ENCODE measurements at regions not wholly inside any gene's neighbourhood (a gene's known extent, or its start where the extent isn't known, plus 50 kb on each side); places are given as distances from the start of the nearest gene placed in this dataset.

- H3K27ac ChIP-seq (ENCODE audit: insufficient read depth, low read depth, low read length, poor library complexity, severe bottlenecking): no peak overlapping the region
Measured at GRCh38 chr4:144362366-144362765, 221.8 kb upstream of the GYPA start.

GRCh38 chr4:144363890-144364289 is 223.4 kb upstream of the GYPA start:
- WGBS, 2 experiments: 95 to 97% methylated on average over 1 of the region's 1 CpG
- no peak overlapping the region for H3K27ac ChIP-seq (ENCODE audit: insufficient read depth, low read depth, low read length, poor library complexity, severe bottlenecking)
- H3K27me3 ChIP-seq (ENCODE audit: control insufficient read depth, insufficient read depth, low read length, poor library complexity, severe bottlenecking): no peaks in the 10 kb centered on the region
- no peaks in the 10 kb centered on the region for H3K4me1 ChIP-seq (ENCODE audit: control insufficient read depth, insufficient read depth, low read length)
- no peaks in the 10 kb centered on the region for H3K36me3 ChIP-seq (ENCODE audit: control insufficient read depth, insufficient read depth, low read length)
- H3K4me3 ChIP-seq (ENCODE audit: insufficient read depth, low read depth, low read length): no peak overlapping the region
- no peaks in the 10 kb centered on the region for H3K9me3 ChIP-seq (ENCODE audit: control insufficient read depth, low read length)

More at GRCh38 chr4:144362366-144362765, 221.8 kb upstream of the GYPA start:
- no peaks in the 10 kb centered on the region for H3K36me3 ChIP-seq (ENCODE audit: control insufficient read depth, insufficient read depth, low read length)
- H3K9me3 ChIP-seq (ENCODE audit: control insufficient read depth, low read length): no peaks in the 10 kb centered on the region
- H3K27me3 ChIP-seq (ENCODE audit: control insufficient read depth, insufficient read depth, low read length, poor library complexity, severe bottlenecking): no peaks in the 10 kb centered on the region
- H3K4me3 ChIP-seq (ENCODE audit: insufficient read depth, low read depth, low read length): no peak overlapping the region
- peaks cover 5% of the 10 kb centered on the region for H3K4me1 ChIP-seq (ENCODE audit: control insufficient read depth, insufficient read depth, low read length)

- no peaks in the 10 kb centered on the region for H3K9me3 ChIP-seq (ENCODE audit: control insufficient read depth, low read length)
- no peaks in the 10 kb centered on the region for H3K4me1 ChIP-seq (ENCODE audit: control insufficient read depth, insufficient read depth, low read length)
- no peaks in the 10 kb centered on the region for H3K36me3 ChIP-seq (ENCODE audit: control insufficient read depth, insufficient read depth, low read length)
- H3K27me3 ChIP-seq (ENCODE audit: control insufficient read depth, insufficient read depth, low read length, poor library complexity, severe bottlenecking): no peaks in the 10 kb centered on the region
- H3K27ac ChIP-seq (ENCODE audit: insufficient read depth, low read depth, low read length, poor library complexity, severe bottlenecking): no peak overlapping the region
- H3K4me3 ChIP-seq (ENCODE audit: insufficient read depth, low read depth, low read length): no peak overlapping the region
- 86 to 100% methylated on average over 1 of the region's 1 CpG for WGBS, 2 experiments
Measured at GRCh38 chr4:144366425-144366824, 225.9 kb upstream of the GYPA start.

DNA sequence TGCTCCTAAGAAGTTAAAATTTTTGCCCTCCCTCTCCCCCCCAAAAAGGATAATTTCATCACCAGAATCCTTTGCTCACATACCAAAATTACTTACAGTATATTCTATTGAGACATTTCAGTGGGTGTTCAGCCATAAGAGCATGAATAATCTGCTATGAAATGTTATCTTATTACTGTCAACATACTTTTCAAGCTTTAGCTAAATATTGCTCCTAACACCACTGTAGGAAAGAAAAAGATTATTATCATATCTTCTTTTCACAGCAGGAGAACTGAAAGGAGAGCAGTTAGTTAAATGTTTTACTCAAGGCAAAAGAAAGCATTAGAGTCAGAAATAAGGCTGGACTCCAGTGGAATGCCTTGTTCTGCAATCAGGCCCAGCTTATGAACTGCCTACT is 231.0 kb upstream of the GYPA start:
- no peaks in the 10 kb centered on the region for H3K36me3 ChIP-seq (ENCODE audit: control insufficient read depth, insufficient read depth, low read length)
- no peaks in the 10 kb centered on the region for H3K27me3 ChIP-seq (ENCODE audit: control insufficient read depth, insufficient read depth, low read length, poor library complexity, severe bottlenecking)
- H3K27ac ChIP-seq (ENCODE audit: insufficient read depth, low read depth, low read length, poor library complexity, severe bottlenecking): no peak overlapping the region
- no peak overlapping the region for H3K4me3 ChIP-seq (ENCODE audit: insufficient read depth, low read depth, low read length)
- H3K9me3 ChIP-seq (ENCODE audit: control insufficient read depth, low read length): no peaks in the 10 kb centered on the region
- H3K4me1 ChIP-seq (ENCODE audit: control insufficient read depth, insufficient read depth, low read length): no peaks in the 10 kb centered on the region

- no peaks in the 10 kb centered on the region for H3K9me3 ChIP-seq (ENCODE audit: control insufficient read depth, low read length)
- WGBS, 2 experiments: 70 to 82% methylated on average over 4 to 5 of the region's 5 CpGs
Measured at GRCh38 chr4:144374065-144374464, 233.5 kb upstream of the GYPA start.

DNA sequence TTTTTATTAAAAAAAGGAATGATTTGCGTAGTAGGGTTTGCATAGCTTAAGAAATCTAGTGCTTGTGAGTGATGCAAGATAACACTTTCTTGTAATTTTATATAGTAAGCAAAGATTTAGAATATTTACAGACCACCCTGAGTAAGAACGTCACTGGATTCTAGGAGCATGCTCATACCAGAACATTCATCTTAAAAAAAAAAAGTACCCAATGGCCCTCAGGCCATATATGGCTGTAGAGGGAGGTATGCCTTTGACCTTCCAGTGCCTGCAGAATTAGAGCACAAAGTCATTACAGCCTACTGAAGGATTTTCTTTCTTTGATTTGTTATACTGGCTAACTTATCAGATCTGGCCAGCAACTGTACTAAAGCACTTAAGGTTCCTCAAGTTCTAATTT is 236.3 kb upstream of the GYPA start:
- no peak overlapping the region for H3K4me3 ChIP-seq (ENCODE audit: insufficient read depth, low read depth, low read length)
- 100% methylated on average over 1 of the region's 2 CpGs; no CpG with 5 or more reads in 1 of the 2 experiments for WGBS, 2 experiments

More at GRCh38 chr4:144374065-144374464, 233.5 kb upstream of the GYPA start:
- Histone ChIP-seq H3K4me3 (ENCODE audit: insufficient read depth, low read depth, low read length) (no peak overlapping the region), H3K4me1 (ENCODE audit: control insufficient read depth, insufficient read depth, low read length) (no peaks in the 10 kb centered on the region), H3K27ac (ENCODE audit: insufficient read depth, low read depth, low read length, poor library complexity, severe bottlenecking) (no peak overlapping the region), H3K27me3 (ENCODE audit: control insufficient read depth, insufficient read depth, low read length, poor library complexity, severe bottlenecking) (no peaks in the 10 kb centered on the region), H3K36me3 (ENCODE audit: control insufficient read depth, insufficient read depth, low read length) (no peaks in the 10 kb centered on the region)

GRCh38 chr4:144384408-144384807 is 243.9 kb upstream of the GYPA start:
- Histone ChIP-seq H3K9me3 (ENCODE audit: control insufficient read depth, low read length) (no peaks in the 10 kb centered on the region), H3K4me3 (ENCODE audit: insufficient read depth, low read depth, low read length) (no peak overlapping the region), H3K27ac (ENCODE audit: insufficient read depth, low read depth, low read length, poor library complexity, severe bottlenecking) (no peak overlapping the region), H3K36me3 (ENCODE audit: control insufficient read depth, insufficient read depth, low read length) (no peaks in the 10 kb centered on the region), H3K4me1 (ENCODE audit: control insufficient read depth, insufficient read depth, low read length) (no peaks in the 10 kb centered on the region), H3K27me3 (ENCODE audit: control insufficient read depth, insufficient read depth, low read length, poor library complexity, severe bottlenecking) (no peaks in the 10 kb centered on the region)
- no CpG with 5 or more reads among the region's 1 CpG for WGBS, 2 experiments

More for the DNA sequence above, 236.3 kb upstream of the GYPA start:
- Histone ChIP-seq H3K36me3 (ENCODE audit: control insufficient read depth, insufficient read depth, low read length) (no peaks in the 10 kb centered on the region), H3K9me3 (ENCODE audit: control insufficient read depth, low read length) (no peaks in the 10 kb centered on the region), H3K4me1 (ENCODE audit: control insufficient read depth, insufficient read depth, low read length) (no peaks in the 10 kb centered on the region), H3K27ac (ENCODE audit: insufficient read depth, low read depth, low read length, poor library complexity, severe bottlenecking) (no peak overlapping the region), H3K27me3 (ENCODE audit: control insufficient read depth, insufficient read depth, low read length, poor library complexity, severe bottlenecking) (no peaks in the 10 kb centered on the region)

- Histone ChIP-seq H3K27ac (ENCODE audit: insufficient read depth, low read depth, low read length, poor library complexity, severe bottlenecking) (no peak overlapping the region), H3K4me3 (ENCODE audit: insufficient read depth, low read depth, low read length) (no peak overlapping the region), H3K9me3 (ENCODE audit: control insufficient read depth, low read length) (no peaks in the 10 kb centered on the region), H3K4me1 (ENCODE audit: control insufficient read depth, insufficient read depth, low read length) (peaks cover 5% of the 10 kb centered on the region), H3K27me3 (ENCODE audit: control insufficient read depth, insufficient read depth, low read length, poor library complexity, severe bottlenecking) (no peaks in the 10 kb centered on the region), H3K36me3 (ENCODE audit: control insufficient read depth, insufficient read depth, low read length) (no peaks in the 10 kb centered on the region)
- 89 to 93% methylated on average over 2 of the region's 2 CpGs for WGBS, 2 experiments
Measured at GRCh38 chr4:144399927-144400326, 246.0 kb upstream of the HHIP start.

DNA sequence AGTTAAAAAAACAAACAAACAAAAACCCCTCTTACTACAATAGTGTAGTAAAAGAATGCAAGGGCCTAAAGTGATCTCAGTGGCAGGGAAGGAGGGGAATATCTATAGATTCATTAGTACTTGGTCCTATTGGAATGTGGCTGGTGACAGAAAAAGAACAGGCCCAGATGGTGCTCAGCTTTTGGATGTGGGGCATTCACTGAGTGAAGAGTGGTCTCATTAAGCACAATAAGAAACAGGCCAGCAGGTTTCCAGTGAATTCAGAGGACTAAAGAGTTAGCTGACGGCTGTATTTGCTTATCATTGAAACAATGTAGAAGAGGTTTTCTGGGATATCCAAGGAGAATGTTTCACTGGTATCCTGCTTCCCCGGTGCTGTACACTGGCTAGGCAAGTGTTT is 243.8 kb upstream of the HHIP start:
- H3K4me1 ChIP-seq (ENCODE audit: control insufficient read depth, insufficient read depth, low read length): peaks cover 5% of the 10 kb centered on the region
- WGBS, 2 experiments: 31 to 47% methylated on average over 2 of the region's 2 CpGs
- H3K27me3 ChIP-seq (ENCODE audit: control insufficient read depth, insufficient read depth, low read length, poor library complexity, severe bottlenecking): no peaks in the 10 kb centered on the region
- H3K27ac ChIP-seq (ENCODE audit: insufficient read depth, low read depth, low read length, poor library complexity, severe bottlenecking): no peak overlapping the region
- H3K9me3 ChIP-seq (ENCODE audit: control insufficient read depth, low read length): no peaks in the 10 kb centered on the region
- H3K4me3 ChIP-seq (ENCODE audit: insufficient read depth, low read depth, low read length): no peak overlapping the region
- no peaks in the 10 kb centered on the region for H3K36me3 ChIP-seq (ENCODE audit: control insufficient read depth, insufficient read depth, low read length)

GRCh38 chr4:144402999-144403398 is 243.0 kb upstream of the HHIP start:
- WGBS, 2 experiments: no CpG with 5 or more reads among the region's 1 CpG
- Histone ChIP-seq H3K4me1 (ENCODE audit: control insufficient read depth, insufficient read depth, low read length) (peaks cover 5% of the 10 kb centered on the region), H3K27me3 (ENCODE audit: control insufficient read depth, insufficient read depth, low read length, poor library complexity, severe bottlenecking) (no peaks in the 10 kb centered on the region), H3K9me3 (ENCODE audit: control insufficient read depth, low read length) (no peaks in the 10 kb centered on the region), H3K4me3 (ENCODE audit: insufficient read depth, low read depth, low read length) (no peak overlapping the region), H3K27ac (ENCODE audit: insufficient read depth, low read depth, low read length, poor library complexity, severe bottlenecking) (no peak overlapping the region), H3K36me3 (ENCODE audit: control insufficient read depth, insufficient read depth, low read length) (no peaks in the 10 kb centered on the region)

DNA sequence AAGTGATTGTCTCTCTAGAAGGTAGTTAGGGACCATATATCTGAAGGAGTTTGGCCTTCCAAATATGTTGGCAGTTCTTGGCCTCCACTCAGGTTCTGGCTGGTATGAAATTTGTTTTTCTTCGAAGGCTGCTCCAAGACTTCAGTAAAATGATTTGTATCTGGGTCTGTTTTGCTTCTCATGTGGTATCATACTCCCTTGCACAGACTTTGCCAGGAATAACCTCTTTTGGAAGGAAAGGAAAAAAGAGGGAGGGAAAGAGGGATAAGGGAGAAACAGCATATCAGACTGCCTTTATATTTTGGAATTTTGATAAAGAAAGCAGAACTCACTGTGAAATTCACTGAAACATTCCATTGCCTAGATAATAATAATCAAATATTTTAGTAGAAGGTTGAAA is 242.1 kb upstream of the HHIP start:
- no peaks in the 10 kb centered on the region for H3K36me3 ChIP-seq (ENCODE audit: control insufficient read depth, insufficient read depth, low read length)
- no peaks in the 10 kb centered on the region for H3K27me3 ChIP-seq (ENCODE audit: control insufficient read depth, insufficient read depth, low read length, poor library complexity, severe bottlenecking)
- no peak overlapping the region for H3K27ac ChIP-seq (ENCODE audit: insufficient read depth, low read depth, low read length, poor library complexity, severe bottlenecking)
- H3K9me3 ChIP-seq (ENCODE audit: control insufficient read depth, low read length): no peaks in the 10 kb centered on the region
- H3K4me3 ChIP-seq (ENCODE audit: insufficient read depth, low read depth, low read length): no peak overlapping the region
- peaks cover 5% of the 10 kb centered on the region for H3K4me1 ChIP-seq (ENCODE audit: control insufficient read depth, insufficient read depth, low read length)
- 97 to 100% methylated on average over 1 of the region's 1 CpG for WGBS, 2 experiments

Data from ectodermal cell (in vitro differentiated cells).